RKO (cell line): ENCODE measurements at regions not wholly inside any gene's neighbourhood (a gene's known extent, or its start where the extent isn't known, plus 50 kb on each side); places are given as distances from the start of the nearest gene placed in this dataset.

Experiments used
- DNase-seq: peaks from one replicate; pipeline ENCODE4 v3.0.0-alpha.2; 2016; ENCODE audit warnings: low spot score

DNA sequence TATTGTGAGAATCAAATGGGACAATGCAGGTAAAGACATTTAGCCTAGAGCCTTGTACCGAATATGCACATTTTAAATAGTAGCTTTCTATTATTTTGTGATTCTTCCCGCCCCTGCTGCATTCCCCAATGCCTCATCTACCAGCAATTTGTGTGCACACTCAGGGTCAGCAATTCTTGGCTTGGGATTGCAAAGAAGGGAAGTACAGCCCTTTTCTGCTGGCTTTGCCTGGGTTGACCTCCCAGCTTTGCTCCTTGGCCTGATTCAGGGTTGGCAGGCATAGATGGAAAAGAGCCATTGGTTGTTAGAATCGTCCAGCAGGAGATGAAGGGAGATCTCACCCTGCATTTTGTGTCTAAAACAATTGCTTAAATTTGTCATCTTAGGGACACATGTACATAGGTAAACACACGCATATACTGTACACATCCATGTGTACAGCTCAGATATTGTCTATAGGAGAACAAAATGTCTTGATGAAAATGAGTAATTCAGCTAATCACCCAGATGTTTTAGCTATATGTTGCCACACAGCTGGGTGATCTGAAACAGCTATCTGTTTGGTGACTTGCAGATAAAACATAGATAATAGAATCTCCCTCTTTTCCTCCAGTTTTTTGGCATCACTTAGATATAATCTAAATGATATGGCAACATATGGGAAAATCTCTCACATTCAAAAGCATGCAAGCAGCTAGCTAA is 340.9 kb upstream of the TBL1XR1 start:
- DNase-seq, result no peak

DNA sequence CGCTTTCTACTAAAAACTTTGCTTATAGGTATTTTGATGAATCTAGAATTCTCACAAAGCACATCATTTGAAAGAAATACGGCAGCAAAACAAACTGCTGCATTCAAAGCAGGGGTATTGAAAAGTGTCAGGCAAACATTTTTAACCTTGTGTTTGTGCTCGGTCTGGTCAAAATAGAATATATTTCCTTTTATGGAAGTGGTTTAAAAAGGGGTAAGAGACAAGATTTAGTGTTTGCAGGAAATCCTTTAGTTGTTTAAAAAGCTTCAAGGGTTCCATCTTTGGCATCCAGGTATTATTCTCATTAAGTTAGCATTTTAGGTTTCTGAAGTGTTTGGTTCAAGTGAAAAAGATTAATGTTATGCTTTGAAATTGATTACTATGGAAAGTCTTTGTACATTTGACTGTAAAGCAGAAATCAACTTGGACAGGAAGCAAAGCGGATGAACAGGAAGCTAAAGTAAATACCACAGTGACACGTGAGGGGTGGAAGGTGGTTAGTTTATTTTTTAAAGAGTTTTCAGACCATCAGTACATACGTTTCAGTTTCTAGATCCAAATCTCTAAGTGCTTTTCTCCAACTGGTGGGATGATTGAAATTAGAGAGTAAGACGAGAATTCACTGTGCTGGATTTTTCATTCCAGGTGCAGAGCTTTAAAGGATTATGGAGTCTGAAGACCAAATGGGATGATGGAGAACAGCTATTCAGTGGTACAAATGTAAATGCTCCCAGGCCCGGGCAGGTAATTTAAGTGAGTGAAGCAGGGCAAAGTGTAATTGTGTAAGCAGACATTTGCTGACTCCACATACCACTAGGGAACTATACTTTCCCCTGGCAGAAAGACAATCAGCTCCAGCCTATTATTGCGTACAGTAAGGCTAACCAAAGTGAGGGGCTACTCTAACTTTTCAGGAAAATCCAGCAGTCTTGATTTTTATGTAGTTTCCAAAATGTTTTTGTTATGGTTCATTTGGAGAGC is 341.8 kb upstream of the TBL1XR1 start:
- no peak for DNase-seq

DNA sequence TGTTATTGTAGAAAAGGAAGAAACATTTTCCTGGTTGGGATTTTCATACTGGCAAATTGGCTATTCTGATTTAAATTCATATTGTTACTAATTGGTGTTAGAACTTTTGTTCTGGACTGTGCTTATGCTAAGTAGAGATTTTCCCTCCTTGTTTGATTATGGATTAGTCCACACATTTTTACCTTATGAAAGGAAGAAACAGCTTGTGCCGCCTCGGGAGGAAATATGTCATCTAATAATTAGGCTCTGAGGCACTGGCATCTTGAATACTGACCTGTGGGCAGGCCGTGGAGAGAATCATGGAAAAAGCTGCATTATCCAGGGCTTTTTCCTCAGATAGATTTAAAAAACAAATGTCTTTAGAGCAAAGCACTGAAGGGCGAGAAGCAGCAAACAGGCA is 344.3 kb upstream of the TBL1XR1 start:
- DNase-seq, result no peak

GRCh38 chr3:177545964-177546363 is 348.7 kb upstream of the TBL1XR1 start:
- DNase-seq, result no peak

- no peak for DNase-seq
These were observed 350.5 kb upstream of the TBL1XR1 start for GRCh38 chr3:177547711-177548350.

GRCh38 chr3:177550667-177551066 is 353.4 kb upstream of the TBL1XR1 start:
- no peak for DNase-seq

GRCh38 chr3:177551431-177551836 is 354.2 kb upstream of the TBL1XR1 start:
- no peak for DNase-seq

DNA sequence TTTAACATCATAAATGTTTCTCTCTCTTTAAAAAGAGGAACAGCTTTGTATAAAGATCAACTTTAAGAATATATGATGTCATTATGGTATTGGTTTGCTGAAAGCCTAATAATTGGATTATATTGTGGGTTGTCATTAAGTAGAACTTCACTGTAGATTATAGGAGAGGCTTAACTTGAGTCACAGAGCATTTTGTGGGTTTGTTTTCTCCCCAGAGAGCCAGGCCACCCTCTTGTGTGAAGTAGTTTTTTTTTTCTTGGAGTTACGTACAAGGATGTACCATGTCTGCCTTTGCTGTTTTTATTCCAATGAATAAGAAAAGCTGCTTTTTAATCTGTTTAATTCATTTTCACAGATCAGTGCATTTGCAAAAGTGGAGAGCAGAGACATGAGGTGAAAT is 354.8 kb upstream of the TBL1XR1 start:
- DNase-seq, result no peak

DNA sequence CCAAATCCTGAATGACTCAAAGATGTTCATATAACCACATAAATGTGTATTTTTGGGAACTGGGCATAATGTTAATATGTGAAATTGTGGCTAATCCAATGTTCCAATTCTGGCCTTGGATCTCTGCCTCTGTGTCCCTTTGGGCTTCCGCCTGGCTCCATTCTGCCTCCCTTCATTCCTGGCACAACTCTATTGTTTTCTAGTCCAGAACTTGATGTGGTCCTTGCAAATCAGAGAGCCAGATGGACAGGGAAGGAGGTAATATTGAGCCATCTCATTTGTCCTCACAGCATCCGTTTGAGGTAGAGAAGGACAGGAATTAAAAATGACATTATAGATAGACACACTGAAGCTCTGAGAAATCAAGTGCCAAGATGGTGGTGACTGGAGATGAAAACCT is 355.7 kb upstream of the TBL1XR1 start:
- no peak for DNase-seq

DNA sequence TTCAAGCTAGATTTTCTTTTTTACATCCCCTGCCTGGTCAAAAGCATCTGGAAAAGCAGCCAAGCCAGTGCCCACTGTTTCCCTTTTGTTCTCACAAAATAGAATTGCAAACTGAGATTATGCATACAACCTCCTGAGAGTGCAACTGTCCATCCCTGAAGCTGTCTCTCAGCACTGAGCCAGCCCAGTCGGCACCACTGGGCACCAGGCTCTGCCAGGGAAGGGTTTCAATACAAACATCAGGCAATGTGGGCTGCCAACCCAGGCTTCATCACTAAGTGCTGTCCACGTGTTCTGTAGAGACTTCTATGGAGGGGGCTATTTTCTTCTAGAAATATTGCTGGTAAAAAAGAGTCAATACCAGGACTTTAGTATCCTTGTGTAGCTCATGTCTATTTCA is 356.3 kb upstream of the TBL1XR1 start:
- no peak for DNase-seq

GRCh38 chr3:177554895-177555759 is 357.8 kb upstream of the TBL1XR1 start:
- no peak for DNase-seq

GRCh38 chr3:177557548-177557947 is 360.3 kb upstream of the TBL1XR1 start:
- DNase-seq, result no peak

- no peak for DNase-seq
These were observed 364.1 kb upstream of the TBL1XR1 start for GRCh38 chr3:177561365-177561764.

DNA sequence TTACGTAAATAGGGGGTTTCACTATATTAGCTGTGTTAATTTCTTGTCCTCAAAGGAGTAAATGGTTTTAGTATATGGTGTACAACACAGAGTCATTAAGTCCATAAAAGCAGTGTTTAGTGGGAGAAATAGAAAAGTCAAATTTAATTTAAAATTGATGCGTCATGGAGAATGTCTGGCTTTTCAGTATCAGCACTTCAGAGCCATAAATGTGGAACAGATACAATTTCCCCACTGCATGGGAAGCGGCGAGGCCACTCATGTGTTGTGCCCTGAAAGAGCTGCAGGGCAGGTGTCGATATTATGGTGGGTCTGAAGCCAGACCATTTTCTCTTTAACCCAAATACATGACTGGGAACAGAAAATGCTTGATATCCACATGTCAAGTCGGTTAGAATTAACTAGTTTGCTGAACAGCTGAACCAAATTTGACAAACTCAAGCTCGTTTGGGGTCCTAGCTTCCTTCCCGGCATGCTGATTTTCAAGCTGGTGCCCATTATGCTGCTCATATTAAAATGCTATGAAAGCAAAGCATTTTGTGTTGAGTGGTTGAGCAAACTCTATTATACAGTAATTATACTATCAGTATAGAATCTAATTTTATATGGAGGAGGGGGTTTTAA is 364.6 kb upstream of the TBL1XR1 start:
- no peak for DNase-seq

GRCh38 chr3:177563243-177563780 is 366.0 kb upstream of the TBL1XR1 start:
- DNase-seq, result no peak

DNA sequence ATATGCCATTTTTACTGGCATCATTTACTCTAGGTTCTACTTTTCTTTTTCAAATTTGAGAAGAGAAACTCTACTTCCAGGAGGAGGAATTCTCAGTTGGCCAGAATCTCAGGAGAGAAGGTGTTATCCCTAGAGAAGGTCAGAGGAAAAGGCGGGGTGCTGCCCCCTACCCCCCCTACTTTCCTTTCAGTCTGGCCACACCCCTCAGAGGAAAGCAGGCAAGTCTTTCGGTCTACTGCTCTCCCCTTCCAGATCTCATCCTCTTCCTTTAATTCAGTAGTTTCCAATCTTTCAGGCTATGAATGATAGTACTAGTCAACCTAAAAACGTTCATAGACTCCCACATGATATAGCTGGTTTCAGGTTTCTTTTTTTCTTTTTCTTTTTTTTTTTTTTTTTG is 366.5 kb upstream of the TBL1XR1 start:
- no peak for DNase-seq

DNA sequence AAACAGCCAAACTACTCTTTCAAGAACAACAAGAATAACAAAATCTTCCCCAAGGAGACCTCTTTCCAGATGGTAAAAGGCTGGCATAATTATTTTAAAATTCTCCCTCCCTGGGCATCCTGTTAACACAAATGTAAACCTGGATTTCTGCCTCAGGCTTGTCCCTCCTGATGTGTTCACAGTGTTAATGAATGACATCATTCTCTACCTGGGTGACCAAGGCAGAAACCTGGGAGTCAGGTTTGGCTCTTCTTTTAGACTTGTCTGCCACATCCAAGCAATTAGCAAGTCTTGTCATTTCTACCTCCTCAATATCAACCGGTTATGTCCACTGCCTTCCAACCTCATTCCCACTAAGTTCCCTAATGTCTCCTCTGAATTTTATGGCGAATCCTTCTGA is 368.7 kb upstream of the TBL1XR1 start:
- DNase-seq, result no peak

- peak; percentile 30 for DNase-seq
These were observed 370.6 kb upstream of the TBL1XR1 start for GRCh38 chr3:177567833-177568232.

GRCh38 chr3:177569193-177569592 is 371.9 kb upstream of the TBL1XR1 start:
- DNase-seq, result no peak

- no peak for DNase-seq
These were observed 372.8 kb upstream of the TBL1XR1 start for GRCh38 chr3:177569875-177570657.
